Lower leg skin (tissue), 4 donors: ENCODE measurements at regions not wholly inside any gene's neighbourhood (a gene's known extent, or its start where the extent isn't known, plus 50 kb on each side); places are given as distances from the start of the nearest gene placed in this dataset.

Experiments
- DNase-seq, 2 donors: peaks; one replicate each; pipeline ENCODE4 v3.0.0-alpha.2; 2019; ENCODE audit warnings: low spot score in 2 of 2
- H3K4me3 ChIP-seq: fragments of 200-600 bp; sonication (generic); 2 replicates; pipeline ENCODE4 v1.5.1; 2017; ENCODE audit warnings: mild to moderate bottlenecking, low read depth; ENCODE audit not compliant: poor library complexity, severe bottlenecking
- POLR2A ChIP-seq, 2 donors: fragments of 450-650 bp; IDR thresholded peaks; one replicate each; pipeline ENCODE4 v1.6.1; 2016 to 2017; ENCODE audit warnings: antibody characterized with exemption in 2 of 2, mild to moderate bottlenecking in 1 of 2, moderate library complexity in 1 of 2
- WGBS, 2 donors: methylation state at CpG; one replicate each; pipeline ENCODE4 v1.1.5; 2018; 5-methylcytosine and 5-hydroxymethylcytosine counted together
- intact Hi-C: fragments of 100-400 bp; cut with DNase I; formaldehyde crosslinking; loops from one replicate; pipeline ENCODE4 v1.15.0; 2023; ENCODE audit warnings: low total_unique reads
- TF ChIP-seq, protein P1 (sequence below), 3 donors: fragments of 450-650 bp; IDR thresholded peaks; one replicate each; pipeline ENCODE4 v1.5.1; 2016; ENCODE audit warnings: antibody characterized with exemption in 3 of 3, mild to moderate bottlenecking in 3 of 3, moderate library complexity in 2 of 3

DNA sequence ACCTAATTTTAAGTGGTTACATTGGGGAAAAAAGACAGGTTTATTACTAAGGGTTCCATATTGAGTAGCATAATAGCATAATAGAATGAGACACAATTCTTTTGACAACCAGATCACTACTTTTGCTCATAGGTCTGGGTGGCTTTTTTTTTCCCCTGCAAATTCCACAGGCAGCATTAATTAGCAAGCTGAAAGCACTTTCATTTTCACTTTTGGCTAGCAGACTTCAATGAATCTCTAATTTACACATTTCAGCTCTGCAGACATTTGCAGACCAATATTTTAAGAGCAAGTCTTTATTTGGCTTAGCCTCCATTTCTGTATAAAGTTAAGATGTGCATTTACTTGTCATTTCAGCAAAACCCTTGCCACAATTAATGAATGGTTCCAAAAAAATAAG, 185.5 kb downstream of the NOL4 start:
- no peak for TF ChIP-seq POLR2A (IDR thresholded peaks at IDR 0.05)
- TF ChIP-seq, protein P1, sequence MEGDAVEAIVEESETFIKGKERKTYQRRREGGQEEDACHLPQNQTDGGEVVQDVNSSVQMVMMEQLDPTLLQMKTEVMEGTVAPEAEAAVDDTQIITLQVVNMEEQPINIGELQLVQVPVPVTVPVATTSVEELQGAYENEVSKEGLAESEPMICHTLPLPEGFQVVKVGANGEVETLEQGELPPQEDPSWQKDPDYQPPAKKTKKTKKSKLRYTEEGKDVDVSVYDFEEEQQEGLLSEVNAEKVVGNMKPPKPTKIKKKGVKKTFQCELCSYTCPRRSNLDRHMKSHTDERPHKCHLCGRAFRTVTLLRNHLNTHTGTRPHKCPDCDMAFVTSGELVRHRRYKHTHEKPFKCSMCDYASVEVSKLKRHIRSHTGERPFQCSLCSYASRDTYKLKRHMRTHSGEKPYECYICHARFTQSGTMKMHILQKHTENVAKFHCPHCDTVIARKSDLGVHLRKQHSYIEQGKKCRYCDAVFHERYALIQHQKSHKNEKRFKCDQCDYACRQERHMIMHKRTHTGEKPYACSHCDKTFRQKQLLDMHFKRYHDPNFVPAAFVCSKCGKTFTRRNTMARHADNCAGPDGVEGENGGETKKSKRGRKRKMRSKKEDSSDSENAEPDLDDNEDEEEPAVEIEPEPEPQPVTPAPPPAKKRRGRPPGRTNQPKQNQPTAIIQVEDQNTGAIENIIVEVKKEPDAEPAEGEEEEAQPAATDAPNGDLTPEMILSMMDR (IDR thresholded peaks at IDR 0.05) = no peak
- H3K4me3 ChIP-seq = no peak overlapping the region
- DNase-seq = no peak
- intact Hi-C loops = no loop called here

DNA sequence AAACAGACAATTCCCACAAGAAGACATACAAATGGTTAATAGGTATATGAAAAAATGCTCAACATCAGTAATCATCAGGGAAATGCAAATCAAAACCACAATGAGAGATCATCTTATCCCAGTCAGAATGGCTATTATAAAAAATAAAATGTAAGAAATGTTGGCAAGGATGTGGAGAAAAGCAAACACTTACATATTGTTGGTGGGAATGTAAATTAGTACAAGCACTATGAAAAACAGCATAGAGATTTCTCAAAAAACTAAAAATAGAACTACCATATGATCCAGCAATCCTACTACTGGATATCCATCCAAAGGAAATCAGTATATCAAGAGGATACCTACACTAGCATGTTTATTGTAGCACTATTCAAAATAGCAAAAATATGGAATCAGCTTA, 186.6 kb downstream of the NOL4 start:
- H3K4me3 ChIP-seq = no peak overlapping the region
- intact Hi-C loops = no loop called here
- DNase-seq = no peak
- no peak for TF ChIP-seq POLR2A (IDR thresholded peaks at IDR 0.05)
- TF ChIP-seq, protein P1 (IDR thresholded peaks at IDR 0.05) = no peak

DNA sequence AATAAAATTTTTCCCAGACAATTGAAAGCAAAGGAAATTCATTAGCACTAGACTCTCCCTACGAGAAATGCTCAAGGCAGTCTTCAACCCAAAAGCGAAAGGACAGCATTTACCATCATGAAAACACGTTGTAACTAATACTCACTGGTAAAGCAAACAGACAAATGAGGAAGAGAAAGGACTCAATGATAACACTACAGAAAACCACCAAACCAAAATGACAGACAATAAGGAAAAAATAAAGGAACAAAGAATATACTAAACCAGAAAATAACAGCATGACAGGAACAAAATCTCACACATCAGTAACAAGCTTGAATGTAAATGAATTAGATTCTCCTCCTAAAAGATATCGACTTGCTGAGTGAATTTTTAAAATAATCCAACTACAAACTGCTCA, 190.7 kb downstream of the NOL4 start:
- 90 to 92% methylated on average over 4 of the region's 4 CpGs for WGBS, 2 donors
- intact Hi-C loops = no loop called here

DNA sequence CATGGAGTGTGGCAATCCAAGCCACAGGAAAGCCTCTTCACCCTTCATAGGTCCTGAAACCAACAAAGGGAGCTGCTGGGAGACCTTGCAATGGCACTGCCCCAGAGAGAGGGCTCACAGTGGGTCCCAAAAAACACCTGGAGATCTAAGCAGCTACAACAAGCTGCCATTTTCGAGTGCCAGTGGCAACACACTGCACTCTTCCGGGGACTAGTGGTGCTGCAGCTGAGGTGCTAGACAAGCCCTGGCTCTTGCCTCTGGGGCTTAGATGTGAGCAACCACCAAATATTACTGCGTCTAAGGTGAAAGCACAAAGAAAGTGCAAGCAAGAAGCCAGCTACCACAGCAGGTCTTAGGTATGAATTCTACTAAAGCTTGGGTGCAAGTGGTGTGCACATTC, 192.9 kb downstream of the NOL4 start:
- DNase-seq = no peak
- 73 to 85% methylated on average over 3 of the region's 3 CpGs for WGBS, 2 donors
- TF ChIP-seq POLR2A (IDR thresholded peaks at IDR 0.05) = no peak
- TF ChIP-seq, protein P1 (IDR thresholded peaks at IDR 0.05) = no peak
- no peak overlapping the region for H3K4me3 ChIP-seq
- intact Hi-C loops = no loop called here

More for the DNA sequence above, 190.7 kb downstream of the NOL4 start:
- no peak overlapping the region for H3K4me3 ChIP-seq
- DNase-seq = no peak
- no peak for TF ChIP-seq POLR2A (IDR thresholded peaks at IDR 0.05)
- TF ChIP-seq, protein P1 (IDR thresholded peaks at IDR 0.05) = no peak

DNA sequence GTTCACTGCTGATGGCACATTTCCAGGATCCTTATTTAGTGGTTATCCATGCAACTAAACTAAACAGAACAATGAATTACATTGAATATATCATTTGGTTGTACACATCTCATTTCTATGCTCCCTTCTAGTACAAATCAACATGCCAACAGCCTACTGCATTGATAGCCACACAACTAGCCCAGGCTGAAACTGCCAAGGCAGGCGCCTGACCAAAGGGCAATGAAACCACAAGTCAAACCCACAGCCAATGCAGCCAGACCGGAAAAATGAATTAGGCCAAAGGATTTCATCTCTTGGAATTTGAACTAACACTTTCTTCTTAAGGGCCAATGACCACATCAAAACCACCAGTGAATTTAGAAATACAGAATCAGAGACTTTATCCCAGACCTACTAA, 196.4 kb downstream of the NOL4 start:
- DNase-seq = no peak
- H3K4me3 ChIP-seq = no peak overlapping the region
- intact Hi-C loops = no loop called here
- WGBS, 2 donors = 83 to 87% methylated on average over 2 of the region's 2 CpGs
- TF ChIP-seq POLR2A (IDR thresholded peaks at IDR 0.05) = no peak
- TF ChIP-seq, protein P1 (IDR thresholded peaks at IDR 0.05) = no peak

DNA sequence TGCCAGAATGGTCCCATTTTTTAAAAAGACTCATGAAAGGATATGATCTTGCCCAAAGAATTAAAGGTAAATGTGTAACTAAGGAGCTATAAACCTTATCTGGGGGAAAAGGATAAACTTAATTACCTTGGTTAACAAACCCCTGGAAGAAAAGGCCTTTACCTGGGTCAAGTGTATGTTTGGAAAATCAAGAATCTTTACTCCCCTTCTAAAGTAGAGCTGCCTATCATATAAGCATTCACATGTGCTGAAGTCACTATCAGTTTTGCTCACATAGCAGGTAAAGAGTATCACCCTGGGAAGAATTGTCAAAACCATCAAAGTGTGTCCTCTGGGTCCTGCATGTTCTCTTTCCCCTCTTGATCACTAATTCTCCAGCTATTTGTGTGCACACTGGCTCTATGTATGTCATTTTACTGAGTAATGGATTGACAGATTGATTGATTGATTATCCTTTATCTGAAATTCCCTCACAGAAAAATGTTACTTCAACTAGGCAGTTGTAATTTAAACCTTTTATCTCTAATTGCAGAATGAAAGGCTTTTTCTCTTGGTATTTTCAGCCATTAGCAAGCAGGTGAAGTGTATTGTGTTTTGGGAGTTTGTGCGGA, 199.4 kb downstream of the NOL4 start:
- H3K4me3 ChIP-seq = no peak overlapping the region
- intact Hi-C loops = no loop called here
- no peak for DNase-seq
- WGBS, 2 donors = 94% methylated on average over 1 of the region's 1 CpG
- no peak for TF ChIP-seq POLR2A (IDR thresholded peaks at IDR 0.05)
- TF ChIP-seq, protein P1 (IDR thresholded peaks at IDR 0.05) = no peak
